ENCODE measurements at regions not wholly inside any gene's neighbourhood (a gene's known extent, or its start where the extent isn't known, plus 50 kb on each side); places are given as distances from the start of the nearest gene placed in this dataset.

DNA sequence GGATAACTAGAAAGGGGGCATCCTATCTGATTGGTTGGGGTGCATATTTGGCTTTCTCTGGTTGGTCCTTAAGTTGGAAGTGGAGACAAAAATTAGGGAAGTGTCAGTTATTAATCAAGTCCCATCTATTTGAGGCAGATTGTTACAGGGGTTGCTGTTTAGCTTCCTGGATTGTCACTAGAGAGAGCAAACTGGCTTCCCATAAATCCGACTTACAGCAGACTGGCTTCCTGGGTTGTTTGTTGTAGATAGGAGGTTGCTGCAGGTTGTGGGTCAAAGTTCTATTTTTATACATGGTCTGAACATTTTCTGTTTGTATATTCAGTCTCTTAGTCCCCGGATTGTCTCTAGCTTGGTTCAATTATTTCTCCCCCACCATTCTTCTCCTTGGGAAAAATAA is 106.1 kb upstream of the HABP2 start:
- Mint-ChIP-seq H3K27ac (no peak overlapping the region), H3K9me3 (no peaks in the 10 kb centered on the region), H3K36me3 (no peaks in the 10 kb centered on the region)
- DNase-seq (ENCODE audit: low spot score in 2 of 2) (no peak), ATAC-seq (no peak)

DNA sequence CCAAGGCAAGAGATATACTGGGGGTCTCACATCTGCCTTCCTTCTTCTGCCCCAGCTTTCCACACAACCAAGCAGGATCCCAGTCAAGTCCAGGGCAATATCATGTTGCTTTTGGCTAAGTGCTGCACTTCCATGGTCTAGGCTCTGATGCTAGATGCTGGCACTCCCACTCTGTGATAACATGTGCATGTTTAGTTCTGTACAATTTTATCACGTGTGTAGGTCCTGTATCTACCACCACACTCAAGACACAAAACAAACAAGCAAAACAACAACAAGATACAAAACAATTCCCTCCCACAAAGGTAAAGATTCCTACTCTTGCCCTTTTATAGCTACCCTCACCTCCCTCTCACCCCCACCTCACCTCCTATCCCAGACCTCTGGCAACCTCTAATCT is 105.6 kb upstream of the HABP2 start:
- no peak overlapping the region for H3K27ac Mint-ChIP-seq

DNA sequence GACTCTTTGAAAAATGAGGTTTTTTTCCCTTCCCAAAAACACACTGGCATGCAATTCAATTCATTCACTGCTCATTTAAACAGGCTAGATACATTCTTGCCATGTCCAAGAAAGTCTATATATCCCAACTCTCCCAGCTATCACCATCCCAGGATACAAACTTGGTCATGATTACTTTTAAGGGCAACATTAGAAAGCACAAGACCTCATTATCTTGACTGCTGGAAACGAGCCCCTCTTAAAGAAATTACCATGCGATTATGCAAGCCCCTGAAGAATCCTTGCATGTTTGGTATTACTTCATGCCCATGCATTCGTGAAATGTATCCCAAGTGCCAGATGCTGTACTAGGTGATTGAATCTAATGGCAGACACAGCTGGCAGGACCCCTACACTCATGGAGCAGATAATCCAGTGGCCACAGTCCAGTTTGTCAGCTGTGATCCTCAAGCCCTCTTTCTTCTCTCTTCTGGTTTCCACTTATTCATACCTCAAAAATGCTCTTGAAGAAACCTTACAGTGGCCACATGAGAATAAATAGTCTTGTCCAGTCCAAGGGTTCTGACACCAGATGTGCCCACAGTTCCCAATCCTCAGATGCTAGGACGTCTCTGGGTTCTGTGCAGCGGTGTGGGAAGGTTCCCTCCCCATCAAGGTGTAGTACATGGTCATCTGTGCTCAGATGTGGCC is 103.7 kb upstream of the HABP2 start:
- Mint-ChIP-seq H3K27ac (no peak overlapping the region), H3K9me3 (no peaks in the 10 kb centered on the region)
- ATAC-seq, result no peak

More for the DNA sequence above, 105.6 kb upstream of the HABP2 start:
- DNase-seq (ENCODE audit: low spot score in 2 of 2) (no peak), ATAC-seq (no peak)
- Mint-ChIP-seq H3K36me3 (no peaks in the 10 kb centered on the region), H3K9me3 (no peaks in the 10 kb centered on the region)

DNA sequence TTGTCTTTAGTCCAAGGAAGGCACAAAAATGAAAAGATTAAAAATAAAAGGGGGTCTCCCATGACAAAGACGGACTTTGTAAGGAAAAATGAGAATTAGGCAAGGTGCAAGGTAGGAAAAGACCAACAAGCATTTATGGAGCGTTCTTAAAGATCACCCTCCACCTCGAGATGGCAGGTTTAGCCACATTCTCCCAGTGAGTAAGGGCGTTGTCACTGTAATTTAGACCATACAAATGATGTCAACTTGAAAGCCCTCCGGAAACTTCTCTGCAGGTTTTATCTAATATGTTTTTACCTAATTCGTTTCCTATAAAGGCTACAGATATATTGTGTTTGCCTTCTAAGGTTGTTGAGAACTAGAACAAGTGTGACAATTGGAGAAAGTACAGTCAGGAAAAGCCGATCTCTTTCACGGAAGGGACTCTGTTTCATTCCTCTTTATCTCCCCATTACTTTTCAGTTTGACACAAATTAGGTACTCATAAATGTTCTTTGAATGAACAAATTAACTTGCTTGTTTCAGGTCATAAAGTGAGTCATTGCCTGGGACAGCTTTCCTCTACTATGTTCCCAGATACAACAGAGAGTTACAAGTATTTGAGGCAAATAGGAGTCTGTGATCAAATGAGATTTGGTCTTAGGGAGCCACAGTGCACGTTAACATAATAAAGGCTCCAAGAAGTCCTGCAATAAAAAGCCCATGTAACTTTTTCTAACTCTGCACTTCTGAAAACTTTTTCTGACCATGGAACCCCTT is 102.6 kb upstream of the HABP2 start:
- Mint-ChIP-seq H3K27ac (no peak overlapping the region), H3K9me3 (no peaks in the 10 kb centered on the region), H3K36me3 (no peaks in the 10 kb centered on the region)
- no peak for ATAC-seq
- no peak for DNase-seq (ENCODE audit: low spot score in 2 of 2)

More for the DNA sequence above, 103.7 kb upstream of the HABP2 start:
- DNase-seq (ENCODE audit: low spot score in 2 of 2), result no peak
- H3K36me3 Mint-ChIP-seq, result no peaks in the 10 kb centered on the region

- Mint-ChIP-seq H3K27ac (no peak overlapping the region), H3K36me3 (no peaks in the 10 kb centered on the region), H3K9me3 (no peaks in the 10 kb centered on the region)
- no peak for ATAC-seq
- no peak for DNase-seq (ENCODE audit: low spot score in 2 of 2)
These were observed 101.9 kb upstream of the HABP2 start for GRCh38 chr10:113450906-113451305.

DNA sequence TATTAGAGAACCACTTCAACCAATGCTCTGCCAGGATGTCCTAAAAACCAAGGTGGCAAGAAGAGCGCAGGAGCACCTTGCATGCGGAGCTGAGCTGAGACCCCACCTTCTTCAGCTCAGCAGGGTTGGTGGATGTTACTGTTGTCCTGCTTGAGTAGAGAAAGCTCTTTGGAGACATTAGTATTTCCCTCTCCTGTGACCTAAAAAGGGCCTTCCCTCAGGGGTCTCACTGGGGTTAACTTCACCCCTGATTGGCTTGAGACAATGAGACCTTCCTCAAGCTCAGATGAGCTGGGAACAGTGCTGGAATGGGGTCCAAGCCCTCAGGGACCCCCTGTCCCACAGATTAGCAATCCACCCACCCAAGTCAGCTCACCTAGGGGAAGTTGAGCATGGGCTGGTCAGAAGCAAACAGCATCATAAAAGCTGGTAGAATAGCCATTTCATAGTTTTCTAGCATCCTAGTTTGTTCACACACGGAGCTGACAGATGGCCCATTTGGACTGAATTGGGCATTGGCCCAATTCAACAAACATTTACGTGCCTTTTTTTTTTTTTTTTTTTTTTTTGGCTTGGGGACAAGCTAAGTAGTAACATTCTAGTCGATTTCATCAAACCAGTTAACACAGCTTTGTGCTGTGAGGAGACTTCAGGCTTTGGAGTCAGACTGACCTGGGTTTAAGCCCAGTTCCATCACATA is 100.6 kb upstream of the HABP2 start:
- Mint-ChIP-seq H3K36me3 (no peaks in the 10 kb centered on the region), H3K9me3 (no peaks in the 10 kb centered on the region), H3K27ac (no peak overlapping the region)
- DNase-seq (ENCODE audit: low spot score in 2 of 2) (no peak), ATAC-seq (no peak)

DNA sequence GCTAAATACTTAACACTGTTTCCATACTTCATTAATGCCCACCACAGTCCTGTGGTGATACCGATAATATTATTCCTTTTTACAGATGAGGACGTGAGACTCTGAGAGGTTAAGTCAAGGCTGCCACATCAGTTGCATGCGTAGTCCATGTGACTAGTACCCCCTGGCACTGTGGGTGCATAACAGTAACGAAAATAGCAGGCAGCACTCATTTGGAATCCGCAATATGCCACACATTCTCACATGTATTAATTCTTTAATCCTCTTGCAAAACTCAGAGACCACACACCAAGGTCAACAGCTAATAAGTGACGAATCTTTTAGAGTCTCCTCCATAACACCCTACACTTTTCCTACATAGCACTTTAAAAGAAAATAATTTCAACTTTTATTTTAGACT is 99.5 kb upstream of the HABP2 start:
- Mint-ChIP-seq H3K9me3 (no peaks in the 10 kb centered on the region), H3K27ac (no peak overlapping the region), H3K36me3 (no peaks in the 10 kb centered on the region)
- ATAC-seq (no peak), DNase-seq (ENCODE audit: low spot score in 2 of 2) (no peak)

GRCh38 chr10:113454341-113455061 is 98.4 kb upstream of the HABP2 start:
- Mint-ChIP-seq H3K36me3 (no peaks in the 10 kb centered on the region), H3K9me3 (no peaks in the 10 kb centered on the region), H3K27ac (no peak overlapping the region)
- peak in 1 of 2 donors; percentile 31 for DNase-seq (ENCODE audit: low spot score in 2 of 2)
- peak in 1 of 2 donors; percentile 47 for ATAC-seq

- DNase-seq (ENCODE audit: low spot score in 2 of 2), result no peak
- Mint-ChIP-seq H3K36me3 (no peaks in the 10 kb centered on the region), H3K27ac (no peak overlapping the region), H3K9me3 (no peaks in the 10 kb centered on the region)
- ATAC-seq, result no peak
These were observed 96.9 kb upstream of the HABP2 start for GRCh38 chr10:113455947-113456346.

- ATAC-seq (no peak), DNase-seq (ENCODE audit: low spot score in 2 of 2) (no peak)
- Mint-ChIP-seq H3K9me3 (no peaks in the 10 kb centered on the region), H3K27ac (no peak overlapping the region), H3K36me3 (no peaks in the 10 kb centered on the region)
These were observed 96.1 kb upstream of the HABP2 start for GRCh38 chr10:113456741-113457140.

DNA sequence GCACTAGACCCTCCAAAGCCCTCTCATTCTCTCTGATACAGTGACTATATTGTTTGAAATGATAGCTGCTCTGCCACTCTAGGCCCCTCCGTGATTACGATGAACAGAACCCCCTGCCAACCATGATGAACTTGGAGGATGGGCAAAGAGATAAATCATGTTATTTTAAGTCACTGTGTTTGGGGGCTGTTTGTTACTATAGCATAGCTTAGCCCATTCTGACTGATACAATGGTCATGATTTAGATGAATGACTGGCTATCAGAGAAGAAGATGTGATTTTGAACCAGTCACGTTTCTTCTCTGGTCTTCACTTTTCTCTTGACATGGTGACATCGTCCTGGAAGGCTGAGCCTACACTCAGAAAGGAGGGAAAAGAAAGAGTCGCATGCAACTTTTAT is 95.4 kb upstream of the HABP2 start:
- Mint-ChIP-seq H3K36me3 (no peaks in the 10 kb centered on the region), H3K9me3 (no peaks in the 10 kb centered on the region), H3K27ac (no peak overlapping the region)
- ATAC-seq (no peak), DNase-seq (ENCODE audit: low spot score in 2 of 2) (no peak)

- DNase-seq (ENCODE audit: low spot score in 2 of 2), result no peak
- H3K36me3 Mint-ChIP-seq, result no peaks in the 10 kb centered on the region
- H3K9me3 Mint-ChIP-seq, result no peaks in the 10 kb centered on the region
- H3K27ac Mint-ChIP-seq, result no peak overlapping the region
- no peak for ATAC-seq
These were observed 94.4 kb upstream of the HABP2 start for GRCh38 chr10:113458451-113458850.

DNA sequence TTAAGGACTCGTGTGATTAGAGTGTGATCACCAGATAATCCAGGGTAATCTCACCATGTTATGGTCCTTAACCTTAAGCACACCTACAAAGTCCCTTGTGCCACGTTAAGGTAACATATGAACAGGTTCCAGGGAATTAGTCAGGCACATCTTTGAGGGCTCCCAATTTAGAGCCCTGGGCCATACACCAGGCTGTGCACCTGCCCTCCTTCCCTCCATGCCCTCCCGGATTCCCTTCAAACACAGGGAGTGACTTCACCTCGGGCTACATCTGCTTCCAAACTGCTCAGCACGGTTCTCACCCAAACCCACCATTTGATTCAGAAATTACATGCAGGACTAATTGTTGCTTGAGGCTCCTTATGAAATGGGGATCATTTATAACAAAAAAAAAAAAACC is 93.9 kb upstream of the HABP2 start:
- no peak for DNase-seq (ENCODE audit: low spot score in 2 of 2)
- H3K27ac Mint-ChIP-seq, result no peak overlapping the region
- no peaks in the 10 kb centered on the region for H3K9me3 Mint-ChIP-seq
- no peaks in the 10 kb centered on the region for H3K36me3 Mint-ChIP-seq
- ATAC-seq, result no peak

- no peak for ATAC-seq
- no peaks in the 10 kb centered on the region for H3K36me3 Mint-ChIP-seq
These were observed 93.1 kb upstream of the HABP2 start for GRCh38 chr10:113459626-113460280.

GRCh38 chr10:113463083-113463482 is 89.8 kb upstream of the HABP2 start:
- Mint-ChIP-seq H3K9me3 (no peaks in the 10 kb centered on the region), H3K36me3 (no peaks in the 10 kb centered on the region)
- no peak for ATAC-seq

More at GRCh38 chr10:113459626-113460280, 93.1 kb upstream of the HABP2 start:
- no peak for DNase-seq (ENCODE audit: low spot score in 2 of 2)
- no peaks in the 10 kb centered on the region for H3K9me3 Mint-ChIP-seq
- H3K27ac Mint-ChIP-seq, result peak overlapping the region in 1 of 2 donors; percentile 36

DNA sequence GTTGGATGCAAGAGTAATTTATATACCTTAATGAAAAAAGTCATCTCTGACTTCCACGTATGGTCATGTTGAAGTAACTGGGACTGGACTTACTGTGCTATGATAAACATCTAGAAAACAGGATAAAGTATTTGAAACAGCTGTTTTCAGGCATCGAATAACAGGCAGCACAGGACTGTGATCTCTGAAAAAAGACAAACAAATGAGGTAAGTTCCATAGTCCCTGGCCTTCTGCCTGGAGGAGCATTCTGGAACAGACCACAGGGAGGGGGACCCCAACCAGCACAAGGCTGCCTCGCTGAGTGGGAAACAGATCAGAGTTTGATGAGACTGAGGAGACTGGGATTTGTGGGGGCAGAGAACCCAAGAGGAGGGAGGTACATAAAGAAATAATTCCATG is 89.1 kb upstream of the HABP2 start:
- no peak for ATAC-seq
- H3K27ac Mint-ChIP-seq, result no peak overlapping the region
- H3K9me3 Mint-ChIP-seq, result no peaks in the 10 kb centered on the region
- DNase-seq (ENCODE audit: low spot score in 2 of 2), result no peak
- no peaks in the 10 kb centered on the region for H3K36me3 Mint-ChIP-seq

More at GRCh38 chr10:113463083-113463482, 89.8 kb upstream of the HABP2 start:
- DNase-seq (ENCODE audit: low spot score in 2 of 2), result no peak
- H3K27ac Mint-ChIP-seq, result no peak overlapping the region
